IPS DF 19.7 (cell line): ENCODE measurements at regions not wholly inside any gene's neighbourhood (a gene's known extent, or its start where the extent isn't known, plus 50 kb on each side); places are given as distances from the start of the nearest gene placed in this dataset.

ENCODE experiments used
- DNase-seq: peaks from one replicate; pipeline ENCODE4 v3.0.0-alpha.2; 2013; ENCODE audit warnings: low read depth, low spot score

- DNase-seq, result no peak
Observed at GRCh38 chr2:125042727-125043126, 1017.6 kb downstream of the CNTNAP5 start.

DNA sequence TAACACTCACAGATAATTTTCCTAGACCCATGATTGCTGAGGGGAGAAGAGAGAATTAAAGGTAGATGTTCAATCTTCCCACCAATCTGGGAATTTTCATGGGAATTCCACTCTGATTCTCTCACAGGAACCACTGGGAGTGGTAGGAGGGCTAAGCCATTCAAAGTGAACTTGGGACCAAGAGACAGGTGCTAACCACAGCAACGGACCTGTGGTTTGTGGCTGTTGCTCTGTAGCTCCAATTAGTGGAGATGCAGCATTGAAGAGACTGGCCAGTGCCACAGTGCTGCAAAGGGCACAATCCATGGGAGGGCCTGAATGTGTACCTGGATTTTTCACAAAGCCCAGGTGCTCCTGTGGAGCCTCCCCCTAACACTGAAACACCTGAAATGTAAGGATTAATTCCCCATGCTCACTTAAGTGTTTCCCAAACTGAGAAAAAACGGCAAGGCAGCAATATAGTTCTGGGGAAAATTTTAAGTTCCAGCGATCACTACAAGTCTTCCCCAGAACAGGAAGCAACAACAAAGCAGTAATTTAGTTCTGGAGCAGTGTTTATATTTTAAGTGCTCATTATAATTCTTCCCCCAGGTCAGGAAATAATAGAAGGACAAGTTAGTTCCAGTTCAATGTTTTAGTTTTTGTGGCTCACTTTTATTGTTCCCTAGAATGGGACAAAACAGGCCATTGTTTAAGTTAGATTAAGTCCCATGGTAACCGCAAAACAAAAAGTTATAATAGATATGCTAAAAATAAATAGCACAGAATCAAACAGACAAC is 1045.8 kb downstream of the CNTNAP5 start:
- no peak for DNase-seq

GRCh38 chr2:125073440-125073839 is 1048.4 kb downstream of the CNTNAP5 start:
- DNase-seq, result no peak

GRCh38 chr2:125085904-125086303 is 1060.8 kb downstream of the CNTNAP5 start:
- no peak for DNase-seq

DNA sequence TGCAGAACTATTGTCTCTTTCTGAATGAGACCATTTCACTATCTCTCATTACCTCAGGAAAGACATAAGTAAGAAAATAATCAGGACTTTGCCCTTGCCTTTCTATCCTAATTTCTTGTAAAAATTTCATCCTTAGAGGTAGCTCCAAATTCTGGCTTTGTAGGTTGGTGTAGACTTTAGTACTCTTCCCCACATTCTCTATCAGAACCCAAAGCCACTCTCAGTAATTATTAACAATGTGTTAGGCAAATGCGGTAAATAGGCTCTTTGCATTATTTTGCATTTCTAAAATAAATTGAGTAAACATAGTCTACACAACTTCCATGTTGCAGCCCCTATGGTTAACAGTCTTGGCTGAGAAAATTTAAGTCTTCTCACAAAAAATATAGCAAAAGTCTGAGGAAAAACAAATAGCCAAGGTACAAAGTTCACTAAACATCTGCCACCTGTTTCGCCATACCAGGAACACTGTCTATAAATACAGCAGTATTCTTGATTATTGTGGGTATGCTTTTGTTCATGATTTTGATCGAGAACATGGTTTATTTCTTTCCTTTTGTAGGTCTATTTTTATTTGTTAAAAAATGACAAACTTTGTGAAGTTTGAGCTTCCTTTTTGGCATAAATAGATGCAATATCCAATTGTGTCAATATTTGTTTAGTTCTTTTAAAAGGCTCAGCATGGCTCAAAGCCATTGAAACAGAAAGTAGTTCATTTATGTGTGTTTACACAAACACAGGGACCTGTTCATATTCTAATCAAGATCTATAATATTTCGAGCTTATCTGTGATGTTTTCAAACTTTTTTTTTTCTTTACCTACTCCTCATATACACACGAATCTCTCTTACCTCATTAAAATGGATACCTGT is 1061.5 kb downstream of the CNTNAP5 start:
- DNase-seq, result no peak

DNA sequence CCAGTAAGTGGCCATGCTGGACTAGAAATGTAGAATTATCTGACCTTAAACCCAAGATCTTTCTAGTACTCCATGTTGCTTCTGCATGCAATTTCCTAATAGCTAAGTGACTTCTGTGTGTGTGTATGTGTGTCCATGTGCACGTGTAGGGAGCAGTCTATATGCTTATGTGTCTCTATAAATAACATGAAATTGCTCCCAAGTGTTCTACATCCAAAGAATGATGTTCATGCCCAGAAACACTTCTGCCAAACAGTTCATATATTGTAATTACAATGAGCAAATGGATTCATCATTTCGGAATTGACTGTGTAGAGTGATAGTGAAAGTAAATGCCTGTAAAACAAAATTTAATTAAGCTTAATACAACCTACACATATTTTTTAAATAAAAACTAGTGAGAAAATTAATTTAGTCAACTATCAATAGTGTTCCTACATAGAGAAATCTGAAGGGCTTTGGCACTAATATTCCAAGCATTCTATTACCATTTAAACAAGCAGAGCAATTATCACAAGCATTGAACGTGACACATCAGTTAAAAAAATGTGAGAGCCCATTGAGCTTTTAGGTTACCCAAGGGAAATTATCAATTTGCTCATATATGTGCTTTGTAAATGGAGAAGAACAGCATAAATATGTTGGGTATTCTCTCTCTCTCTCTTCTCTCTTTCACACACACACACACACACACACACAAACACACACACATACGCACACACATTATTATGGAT is 1067.4 kb downstream of the CNTNAP5 start:
- no peak for DNase-seq

DNA sequence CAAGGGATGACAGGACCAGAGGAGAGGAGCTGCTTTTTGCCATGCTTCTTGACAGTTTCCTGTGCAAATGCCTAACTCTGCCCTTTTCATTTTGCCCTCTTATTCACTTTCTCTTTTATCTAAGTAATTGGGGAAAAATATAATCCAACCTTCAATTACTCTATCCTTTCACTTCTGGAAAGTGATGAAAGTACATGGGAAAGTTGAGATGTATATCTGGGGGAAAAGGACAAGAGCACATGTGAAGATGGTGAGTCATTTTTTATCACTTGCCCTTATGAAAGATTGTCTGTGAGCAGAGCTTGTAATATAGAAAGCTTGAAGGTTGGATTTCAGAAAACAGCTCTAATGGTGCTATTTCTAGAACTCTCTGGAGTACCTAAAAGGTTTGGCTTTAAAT is 1070.7 kb downstream of the CNTNAP5 start:
- no peak for DNase-seq

GRCh38 chr2:125106710-125107109 is 1081.6 kb downstream of the CNTNAP5 start:
- no peak for DNase-seq

DNA sequence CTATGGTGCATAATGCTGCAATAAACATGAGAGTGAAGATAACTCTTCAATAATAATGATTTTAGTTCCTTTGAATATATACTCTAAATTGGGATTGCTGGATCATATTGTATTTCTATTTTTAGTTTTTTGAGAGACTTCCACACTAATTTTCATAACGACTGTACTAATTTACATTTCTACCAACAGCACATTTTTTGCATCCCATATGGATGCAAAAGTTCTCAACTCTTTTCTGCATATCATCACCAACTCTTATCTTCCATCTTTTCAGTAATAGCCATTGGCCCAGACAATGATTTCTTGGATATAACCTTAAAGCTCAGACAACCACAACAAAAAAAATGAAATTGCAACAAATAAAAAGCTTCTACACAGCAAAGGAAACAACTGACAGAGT is 1082.4 kb downstream of the CNTNAP5 start:
- DNase-seq, result no peak

DNA sequence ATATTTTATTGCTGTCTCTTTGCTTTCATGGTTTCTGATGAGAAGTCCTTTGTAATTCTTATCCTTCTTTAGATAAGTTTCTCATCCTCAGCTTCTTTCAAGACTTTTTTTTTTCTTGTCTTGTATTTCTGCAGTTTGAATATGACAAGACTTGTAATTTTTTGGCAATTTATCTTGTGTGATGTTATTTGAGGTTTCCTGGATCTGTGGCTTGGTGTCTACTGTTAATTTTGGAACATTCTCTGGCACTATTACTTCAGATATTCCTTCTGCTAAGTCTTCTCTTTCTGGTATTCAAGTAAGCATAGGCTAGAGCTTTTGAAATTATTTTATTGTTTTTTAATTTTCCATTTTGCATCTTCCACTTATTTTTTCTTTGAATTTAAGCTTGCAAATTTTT is 1083.2 kb downstream of the CNTNAP5 start:
- DNase-seq, result no peak

DNA sequence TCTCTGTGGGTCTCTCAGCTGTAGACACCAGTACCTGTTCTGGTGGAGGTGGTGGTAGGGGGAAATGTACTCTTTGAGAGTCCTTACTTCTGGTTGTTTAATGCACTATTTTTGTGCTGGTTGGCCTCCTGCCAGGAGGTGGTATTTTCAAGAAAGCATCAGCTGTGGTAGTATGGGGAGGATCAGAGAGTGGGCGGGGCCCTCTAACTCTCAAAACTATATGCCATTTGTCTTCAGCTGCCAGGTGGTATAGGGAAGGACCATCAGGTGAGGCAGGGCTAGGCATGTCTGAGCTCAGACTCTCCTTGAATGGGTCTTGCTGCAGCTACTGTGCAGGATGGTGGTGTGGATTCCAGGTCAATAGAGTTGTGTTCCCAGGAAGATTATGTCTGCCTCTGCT is 1100.8 kb downstream of the CNTNAP5 start:
- no peak for DNase-seq

GRCh38 chr2:125160947-125161346 is 1135.9 kb downstream of the CNTNAP5 start:
- DNase-seq, result no peak

DNA sequence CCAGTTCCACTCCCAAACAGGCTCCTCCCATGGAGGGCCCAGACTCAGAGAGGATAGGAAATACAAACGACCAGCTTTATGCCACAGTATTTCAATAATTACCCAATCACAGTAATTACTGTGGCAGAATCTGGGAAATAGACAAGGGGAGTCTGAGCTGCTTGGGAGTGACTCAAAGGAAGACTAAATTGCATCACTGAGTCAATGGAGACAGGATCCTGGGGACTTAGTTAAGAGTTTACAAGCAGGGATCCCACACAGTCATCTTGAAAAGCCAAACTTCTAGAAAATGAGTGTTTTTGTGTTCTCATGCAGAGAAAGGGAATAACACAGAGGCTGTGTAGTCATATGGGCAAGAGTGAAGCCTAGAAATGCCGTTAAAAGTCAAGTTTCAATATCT is 1142.1 kb downstream of the CNTNAP5 start:
- no peak for DNase-seq

DNA sequence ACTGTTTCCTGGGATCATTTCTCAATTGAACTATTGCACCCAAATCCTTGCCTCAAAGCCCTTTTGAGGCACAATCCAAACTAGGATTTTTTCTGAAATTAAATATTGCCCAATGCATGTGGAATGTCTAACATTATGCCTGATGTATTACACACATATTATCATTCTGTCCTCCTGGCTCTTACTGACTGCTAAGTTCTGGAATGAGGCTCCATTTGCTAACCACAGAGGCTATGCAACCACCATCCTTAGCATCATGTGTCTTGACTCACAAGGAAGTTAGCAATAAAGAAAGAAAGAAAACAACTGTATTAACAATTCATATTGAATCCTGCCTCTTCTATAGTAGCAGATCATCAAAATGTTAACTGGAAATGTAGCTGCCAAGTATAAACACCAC is 1142.7 kb downstream of the CNTNAP5 start:
- DNase-seq, result no peak

- DNase-seq, result no peak
Observed at GRCh38 chr2:125168442-125168841, 1143.4 kb downstream of the CNTNAP5 start.

DNA sequence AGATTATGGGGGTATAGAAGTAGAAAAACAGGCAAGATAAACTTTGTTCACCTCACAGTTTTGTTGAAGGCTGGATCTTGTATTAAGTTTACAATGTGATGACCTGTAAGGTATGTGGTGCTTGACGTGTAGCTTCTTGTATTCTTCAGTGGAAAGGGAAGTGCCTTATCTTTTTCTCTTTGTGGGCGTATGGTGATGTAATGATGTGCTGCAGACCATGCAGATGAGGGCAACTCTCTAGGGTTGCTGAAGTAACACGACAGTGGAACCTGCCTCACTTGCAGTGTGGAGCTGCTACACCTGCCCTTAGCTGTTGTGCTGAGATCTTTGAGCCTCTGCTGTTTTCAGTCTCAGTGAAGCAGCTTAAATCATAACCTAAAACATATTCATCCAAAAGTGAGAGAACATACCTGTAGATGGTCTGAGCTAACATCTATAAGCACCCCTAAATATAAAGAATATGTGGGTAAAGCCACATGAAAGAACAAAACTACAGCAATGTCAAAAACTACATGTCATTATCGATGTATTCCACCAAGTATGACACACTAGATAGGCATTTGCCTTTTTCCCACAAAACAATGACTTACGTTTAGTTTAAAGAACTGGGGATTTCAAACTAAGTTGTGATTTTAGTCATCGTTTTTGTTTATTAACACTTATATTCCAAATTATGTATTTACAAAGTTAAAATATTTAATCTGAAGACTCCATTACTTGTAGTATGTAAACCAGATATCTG is 1144.1 kb downstream of the CNTNAP5 start:
- DNase-seq, result no peak

DNA sequence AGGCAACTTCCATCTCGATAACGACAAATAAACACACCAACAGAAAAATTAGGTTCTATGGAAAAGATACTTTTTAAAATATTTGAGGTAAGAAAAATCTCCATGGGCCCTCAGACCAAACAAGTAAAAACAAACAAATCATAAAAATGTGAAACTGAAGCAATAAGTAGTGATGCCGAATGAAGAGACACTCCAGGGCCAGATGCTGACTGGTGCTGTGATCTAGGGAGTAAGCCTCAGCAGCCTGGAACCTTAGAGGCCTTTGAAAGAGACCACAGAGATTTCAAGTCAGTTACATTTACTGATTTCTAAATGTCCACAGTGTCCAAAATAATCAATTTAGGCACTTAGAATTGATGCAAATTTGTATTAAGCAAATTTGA is 1144.7 kb downstream of the CNTNAP5 start:
- no peak for DNase-seq

GRCh38 chr2:125172181-125172580 is 1147.1 kb downstream of the CNTNAP5 start:
- no peak for DNase-seq

- DNase-seq, result no peak
Observed at GRCh38 chr2:125175415-125175814, 1150.3 kb downstream of the CNTNAP5 start.

DNA sequence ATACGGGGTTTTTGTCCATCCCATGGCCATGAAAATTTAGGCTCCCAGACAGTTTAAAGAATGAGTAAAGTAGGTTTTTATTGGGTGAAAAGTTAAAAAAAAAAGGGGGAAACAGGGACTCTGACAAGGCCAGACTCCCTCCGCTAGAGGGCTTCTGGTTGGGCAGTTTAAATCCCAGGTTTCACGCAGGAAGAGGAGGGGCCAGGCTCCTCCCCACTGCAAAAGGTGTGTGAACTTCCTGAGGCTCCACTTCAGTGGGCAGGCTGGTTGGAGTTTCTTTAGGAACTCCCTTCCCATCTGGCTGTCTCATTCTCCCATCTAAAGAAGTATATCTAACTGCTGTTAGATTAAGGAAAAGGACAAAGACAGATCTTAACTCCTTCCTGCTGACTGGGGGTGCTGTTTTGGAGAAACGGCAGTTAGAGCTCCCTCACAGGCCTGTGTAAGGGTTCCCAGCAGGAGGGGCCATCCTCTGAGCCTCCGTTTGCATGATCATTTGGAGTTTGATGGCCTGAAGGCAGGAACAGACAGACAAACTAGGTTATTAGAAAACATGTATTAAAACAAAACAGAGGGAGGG is 1160.7 kb downstream of the CNTNAP5 start:
- DNase-seq, result no peak

DNA sequence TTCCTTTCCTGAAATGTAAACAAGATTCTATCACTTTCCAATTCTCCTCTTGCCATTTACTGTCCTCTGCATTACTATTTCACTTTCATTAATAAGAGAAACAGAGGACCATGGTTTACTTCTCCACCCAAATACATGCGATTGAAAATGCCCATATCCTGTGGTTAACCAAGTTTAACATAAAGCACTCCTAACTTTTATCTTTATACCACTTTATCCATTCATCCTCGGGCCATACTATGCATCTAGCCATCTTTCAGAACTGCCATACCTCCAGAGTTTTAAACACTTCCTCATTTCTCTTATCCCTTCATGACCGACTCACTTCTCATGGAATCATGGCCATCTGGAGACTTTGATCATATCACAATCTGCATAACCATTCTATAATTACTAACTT is 1182.3 kb downstream of the CNTNAP5 start:
- no peak for DNase-seq
